ENCODE measurements at regions not wholly inside any gene's neighbourhood (a gene's known extent, or its start where the extent isn't known, plus 50 kb on each side); places are given as distances from the start of the nearest gene placed in this dataset.

GRCh38 chr4:102423375-102423774 lies 77.8 kb upstream of the NFKB1 start:
- Histone ChIP-seq H2AFZ (ENCODE audit: control insufficient read depth, low read length) (no peak overlapping the region), H3K4me3 (ENCODE audit: control insufficient read depth in 2 of 3, extremely low read depth in 1 of 3, insufficient read depth in 2 of 3, low read depth in 1 of 3, low read length in 3 of 3) (no peak overlapping the region), H3K4me2 (ENCODE audit: control insufficient read depth, extremely low read depth, insufficient read depth, low read depth, low read length) (no peak overlapping the region), H3K9me1 (ENCODE audit: control insufficient read depth, extremely low read depth, insufficient read depth, low read length) (no peaks in the 10 kb centered on the region), H3K79me2 (ENCODE audit: control insufficient read depth, insufficient read depth, low read length) (no peaks in the 10 kb centered on the region), H3K4me1 (ENCODE audit: control insufficient read depth, extremely low read depth, insufficient read depth, low read length) (no peaks in the 10 kb centered on the region), H3K9ac (ENCODE audit: control insufficient read depth, extremely low read depth, insufficient read depth, low read length) (no peak overlapping the region), H4K20me1 (ENCODE audit: control insufficient read depth, extremely low read depth, insufficient read depth, low read length) (no peaks in the 10 kb centered on the region), H3K36me3 (ENCODE audit: control insufficient read depth in 2 of 2, extremely low read depth in 1 of 2, insufficient read depth in 2 of 2, low read length in 2 of 2) (no peaks in the 10 kb centered on the region), H3K27me3 (ENCODE audit: control insufficient read depth, extremely low read depth, insufficient read depth, low read length) (no peaks in the 10 kb centered on the region), H3K27ac (ENCODE audit: control insufficient read depth, insufficient read depth, low read length) (no peak overlapping the region), H3K9me3 (ENCODE audit: control insufficient read depth, low read depth, low read length) (no peaks in the 10 kb centered on the region)
- TF ChIP-seq CTCF (optimal IDR thresholded peaks at IDR 0.05 in 1 of 3, IDR thresholded peaks at IDR 0.05 in 1 of 3, conservative IDR thresholded peaks at IDR 0.05 in 1 of 3; ENCODE audit: extremely low read depth in 1 of 3, insufficient read depth in 2 of 3, low read length in 3 of 3) (no peak), EZH2 (IDR thresholded peaks at IDR 0.05; ENCODE audit: low read length) (no peak)
- dilution Hi-C loops (cut with MboI; ENCODE audit: extremely low pct_ligation_motif_present, low sequenced_read_pairs): no loop called here
- FAIRE-seq (no peak), DNase-seq (ENCODE audit: low read depth, low spot score) (no peak)

GRCh38 chr4:102427371-102427998 lies 73.7 kb upstream of the NFKB1 start:
- FAIRE-seq (no peak), DNase-seq (ENCODE audit: low read depth, low spot score) (no peak)
- Histone ChIP-seq H3K9me3 (ENCODE audit: control insufficient read depth, low read depth, low read length) (no peaks in the 10 kb centered on the region), H2AFZ (ENCODE audit: control insufficient read depth, low read length) (no peak overlapping the region), H3K79me2 (ENCODE audit: control insufficient read depth, insufficient read depth, low read length) (no peaks in the 10 kb centered on the region), H3K4me1 (ENCODE audit: control insufficient read depth, extremely low read depth, insufficient read depth, low read length) (peaks cover 18% of the 10 kb centered on the region), H3K36me3 (ENCODE audit: control insufficient read depth in 2 of 2, extremely low read depth in 1 of 2, insufficient read depth in 2 of 2, low read length in 2 of 2) (no peaks in the 10 kb centered on the region), H3K9me1 (ENCODE audit: control insufficient read depth, extremely low read depth, insufficient read depth, low read length) (no peaks in the 10 kb centered on the region), H3K27ac (ENCODE audit: control insufficient read depth, insufficient read depth, low read length) (no peak overlapping the region), H3K27me3 (ENCODE audit: control insufficient read depth, extremely low read depth, insufficient read depth, low read length) (no peaks in the 10 kb centered on the region), H3K9ac (ENCODE audit: control insufficient read depth, extremely low read depth, insufficient read depth, low read length) (no peak overlapping the region), H3K4me2 (ENCODE audit: control insufficient read depth, extremely low read depth, insufficient read depth, low read depth, low read length) (no peak overlapping the region), H3K4me3 (ENCODE audit: control insufficient read depth in 2 of 3, extremely low read depth in 1 of 3, insufficient read depth in 2 of 3, low read depth in 1 of 3, low read length in 3 of 3) (no peak overlapping the region), H4K20me1 (ENCODE audit: control insufficient read depth, extremely low read depth, insufficient read depth, low read length) (no peaks in the 10 kb centered on the region)
- dilution Hi-C loops (cut with MboI; ENCODE audit: extremely low pct_ligation_motif_present, low sequenced_read_pairs): no loop called here
- TF ChIP-seq CTCF (optimal IDR thresholded peaks at IDR 0.05 in 1 of 3, IDR thresholded peaks at IDR 0.05 in 1 of 3, conservative IDR thresholded peaks at IDR 0.05 in 1 of 3; ENCODE audit: extremely low read depth in 1 of 3, insufficient read depth in 2 of 3, low read length in 3 of 3): no peak
- TF ChIP-seq EZH2 (IDR thresholded peaks at IDR 0.05; ENCODE audit: low read length): no peak

Data from keratinocyte (primary cell).